Left lobe of liver (tissue), 2 donors: ENCODE measurements at regions not wholly inside any gene's neighbourhood (a gene's known extent, or its start where the extent isn't known, plus 50 kb on each side); places are given as distances from the start of the nearest gene placed in this dataset.
"Not testable (repeated sequence)": the region's sequence is repeated elsewhere in the genome, so short reads cannot be mapped to it uniquely, and the experiment has no call there.

Source experiments
- ATAC-seq: fragments of 200-7000 bp; cut with Tn5 transposase; one replicate; pipeline ENCODE4 v1.9.1; 2020; ENCODE audit warnings: mild to moderate bottlenecking, moderate library complexity
- DNase-seq: peaks from one replicate; pipeline ENCODE4 v3.0.0-alpha.2; 2020; ENCODE audit warnings: low spot score
- donor health status: DM: no; HTN: no; CAD: no; lungs with moderate emphysema.
- donor health status: DM: no; HTN: yes; CAD: no.

- DNase-seq (no peak), ATAC-seq (no peak)
Observed at GRCh38 chr21:24423546-24423945, 1183.7 kb downstream of the MRPL39 start.

DNA sequence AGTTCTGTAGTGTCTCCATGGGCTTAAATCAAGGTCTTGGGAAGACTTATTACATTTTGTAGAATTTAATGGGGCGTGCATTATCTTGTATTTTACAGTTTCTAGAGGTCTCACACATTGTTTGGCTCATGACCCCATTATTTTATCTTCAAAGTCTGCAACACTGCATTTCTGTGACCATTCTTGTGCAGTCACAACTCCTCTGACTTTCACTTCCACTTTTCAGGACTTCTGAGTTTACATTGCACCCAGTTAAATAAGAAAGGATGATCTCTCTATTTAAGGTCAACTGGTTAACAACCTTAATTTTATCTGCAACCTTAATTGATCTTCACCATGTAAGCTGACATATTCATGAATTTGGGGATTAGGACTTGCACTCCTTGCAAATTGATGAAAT, 1186.6 kb downstream of the MRPL39 start:
- DNase-seq (no peak), ATAC-seq (no peak)

- not testable (repeated sequence) for ATAC-seq, DNase-seq
Observed at GRCh38 chr21:24419641-24420040, 1187.6 kb downstream of the MRPL39 start.

GRCh38 chr21:24418671-24419070, 1188.6 kb downstream of the MRPL39 start:
- no peak for ATAC-seq

DNA sequence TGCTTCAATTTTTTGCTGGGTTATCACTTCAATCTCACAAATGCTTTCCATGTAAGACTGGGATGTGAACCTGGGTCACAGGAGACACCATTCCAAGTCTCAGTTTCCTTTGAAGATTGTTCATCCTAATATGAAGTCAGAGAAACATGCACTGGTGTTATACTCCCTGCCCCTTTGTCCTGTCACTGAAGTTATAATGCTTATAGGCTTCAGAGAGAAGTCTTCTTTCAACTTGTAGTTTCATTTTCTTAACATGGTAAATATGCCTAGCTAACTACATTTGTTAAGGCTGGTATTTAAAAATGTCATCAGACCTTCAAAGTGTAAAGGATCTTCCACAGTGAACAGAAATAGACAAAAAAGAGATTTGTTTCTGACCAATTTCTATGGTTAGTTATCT, 1195.9 kb downstream of the MRPL39 start:
- ATAC-seq (no peak), DNase-seq (no peak)

More at GRCh38 chr21:24418671-24419070, 1188.6 kb downstream of the MRPL39 start:
- no peak for DNase-seq

DNA sequence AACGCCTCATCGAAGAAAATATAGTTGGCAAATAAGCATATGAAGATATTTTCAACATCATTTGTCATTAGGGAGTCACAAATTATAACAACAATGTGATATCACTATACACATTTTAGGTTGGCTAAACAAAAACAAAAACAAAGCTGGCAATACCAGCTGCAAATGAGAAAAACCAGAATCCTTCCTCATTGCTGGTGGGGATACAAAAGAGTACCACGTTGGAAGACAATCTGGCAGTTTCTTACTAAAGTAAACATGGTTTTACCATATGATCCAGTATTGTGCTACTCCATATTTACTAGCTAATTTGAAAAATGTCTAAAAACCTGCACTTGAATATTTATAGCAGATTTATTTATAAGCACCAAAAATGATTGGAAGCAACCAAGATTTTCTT, 1204.1 kb downstream of the MRPL39 start:
- DNase-seq (no peak), ATAC-seq (no peak)

- ATAC-seq (peak; percentile 57), DNase-seq (no peak)
Observed at GRCh38 chr21:24395320-24395923, 1211.9 kb downstream of the MRPL39 start.

GRCh38 chr21:24375201-24375600, 1232.1 kb downstream of the MRPL39 start:
- DNase-seq: no peak
- no peak for ATAC-seq

DNA sequence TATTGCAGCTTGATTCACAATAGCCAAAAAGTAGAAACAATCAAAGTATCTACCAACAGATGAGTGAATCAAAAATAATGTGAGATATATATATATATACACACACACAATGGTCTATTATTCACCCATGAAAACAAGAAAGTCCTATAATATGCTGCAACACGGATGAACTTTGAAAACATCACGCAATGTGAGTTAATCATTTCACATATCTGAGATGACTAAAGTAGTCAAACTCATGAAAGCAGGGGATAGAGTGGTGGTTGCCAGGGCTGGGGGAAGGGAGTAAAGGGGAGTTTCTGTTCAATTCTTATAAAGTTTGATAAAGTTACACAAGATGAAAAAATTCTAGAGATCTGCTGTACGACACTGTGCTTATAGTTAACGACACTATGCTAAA, 1234.8 kb downstream of the MRPL39 start:
- no peak for DNase-seq
- ATAC-seq: no peak

- no peak for ATAC-seq
- no peak for DNase-seq
Observed at GRCh38 chr21:24369746-24370145, 1237.5 kb downstream of the MRPL39 start.

- ATAC-seq (no peak), DNase-seq (no peak)
Observed at GRCh38 chr21:24369278-24369677, 1238.0 kb downstream of the MRPL39 start.

DNA sequence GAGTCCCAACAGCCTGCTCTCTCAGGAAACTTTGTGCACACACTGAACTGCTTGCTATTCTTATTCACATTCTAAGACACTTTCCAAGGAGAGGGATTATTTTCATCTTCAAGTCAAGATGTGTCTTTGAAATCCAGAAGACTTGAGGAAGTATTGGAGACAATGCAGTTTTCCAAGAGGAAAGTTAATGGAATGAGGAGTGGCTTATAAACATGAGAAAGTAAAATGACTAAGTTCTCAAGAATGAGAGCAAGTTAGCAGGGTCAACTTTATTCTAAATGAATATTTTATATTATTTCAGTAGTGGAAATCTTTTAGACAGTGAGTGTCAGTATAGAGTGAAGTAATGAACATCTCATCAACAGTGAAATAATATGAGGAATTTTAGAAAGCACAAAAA, 1239.3 kb downstream of the MRPL39 start:
- ATAC-seq: no peak
- DNase-seq: no peak

DNA sequence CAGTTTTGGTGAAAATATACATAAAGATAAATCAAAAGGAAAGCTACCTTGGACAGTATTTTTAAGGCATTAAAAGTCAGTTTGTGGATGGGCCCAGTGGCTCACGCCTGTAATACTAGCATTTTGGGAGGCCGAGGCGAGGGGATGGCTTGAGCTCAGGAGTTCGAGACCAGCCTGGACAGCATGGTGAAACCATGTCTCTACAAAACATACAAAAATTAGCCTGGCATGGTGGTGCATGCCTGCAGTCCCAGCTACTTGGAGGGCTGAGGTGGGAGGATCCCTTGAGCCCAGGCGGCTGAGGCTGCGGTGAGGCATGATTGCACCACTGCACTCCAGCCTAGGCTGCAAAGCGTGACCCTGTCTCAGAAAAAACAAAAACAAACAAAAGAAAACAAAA, 1253.8 kb downstream of the MRPL39 start:
- no peak for DNase-seq
- no peak for ATAC-seq

- ATAC-seq (no peak), DNase-seq (no peak)
Observed at GRCh38 chr21:24339406-24339805, 1267.9 kb downstream of the MRPL39 start.

- ATAC-seq (no peak), DNase-seq (no peak)
Observed at GRCh38 chr21:24336491-24336890, 1270.8 kb downstream of the MRPL39 start.

- ATAC-seq (no peak), DNase-seq (no peak)
Observed at GRCh38 chr21:24323536-24323935, 1283.7 kb downstream of the MRPL39 start.

- DNase-seq: no peak
- no peak for ATAC-seq
Observed at GRCh38 chr21:24316277-24316922, 1290.9 kb downstream of the MRPL39 start.

GRCh38 chr21:24310788-24311187, 1296.5 kb downstream of the MRPL39 start:
- DNase-seq (no peak), ATAC-seq (no peak)

GRCh38 chr21:24308183-24308582, 1299.1 kb downstream of the MRPL39 start:
- ATAC-seq (peak; percentile 58), DNase-seq (no peak)

DNA sequence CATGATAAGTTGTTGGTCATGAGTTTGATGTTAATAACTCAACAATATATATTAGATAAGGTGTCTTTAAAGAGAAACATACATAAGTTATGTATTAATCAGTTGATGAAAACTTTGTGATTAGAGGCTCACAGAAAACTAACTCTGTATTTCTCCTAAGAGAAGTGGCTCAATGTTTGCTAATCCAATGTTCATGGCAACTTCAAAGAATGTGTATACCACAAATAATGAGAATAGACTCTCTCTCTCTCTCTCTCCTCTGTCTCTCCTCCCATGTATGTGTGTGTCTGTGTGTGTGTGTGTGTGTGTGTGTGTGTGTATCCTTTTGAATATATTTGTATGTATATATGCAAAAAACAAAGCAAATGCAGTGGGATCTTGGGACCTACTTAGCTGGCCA, 1304.9 kb downstream of the MRPL39 start:
- peak; percentile 78 for ATAC-seq
- DNase-seq: no peak

DNA sequence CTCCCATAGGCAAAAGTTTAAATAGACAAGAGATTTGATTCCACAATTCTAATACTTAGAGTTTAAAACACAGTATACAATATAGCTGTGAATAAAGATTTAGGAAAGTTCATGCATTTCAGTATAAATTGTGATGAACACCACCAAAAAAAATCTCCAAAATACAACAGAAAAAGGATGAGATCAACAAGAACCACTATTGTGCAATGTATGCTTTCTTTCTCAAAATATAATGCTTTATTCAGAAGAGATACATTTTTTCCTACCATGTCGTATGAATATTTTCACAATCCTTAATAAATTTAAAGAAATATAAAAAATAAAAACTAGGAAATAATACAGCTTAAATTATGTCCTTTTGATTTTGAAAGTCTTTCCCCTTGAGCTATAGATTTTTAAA, 1309.2 kb downstream of the MRPL39 start:
- no peak for ATAC-seq

DNA sequence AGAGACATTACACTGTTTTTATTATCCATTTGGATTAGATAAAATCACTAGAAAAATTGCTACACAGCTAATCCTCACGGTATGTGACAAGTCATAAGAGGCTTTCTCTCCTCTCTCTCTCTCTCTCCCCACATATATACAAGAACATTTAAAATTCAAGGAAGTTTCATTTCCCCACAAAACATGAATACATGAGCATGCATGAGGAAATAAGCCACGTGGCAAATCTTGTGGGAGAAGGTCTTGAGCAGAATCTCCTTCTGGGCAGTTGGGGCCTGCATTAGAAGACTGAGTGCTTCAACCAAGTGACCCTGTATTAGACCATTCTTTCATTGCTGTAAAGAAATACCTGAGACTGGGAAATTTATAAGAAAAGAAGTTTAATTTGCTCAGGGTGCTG, 1313.1 kb downstream of the MRPL39 start:
- ATAC-seq: no peak
- no peak for DNase-seq

More for the DNA sequence above, 1309.2 kb downstream of the MRPL39 start:
- no peak for DNase-seq
